Transverse colon (tissue), 4 donors: ENCODE measurements at regions not wholly inside any gene's neighbourhood (a gene's known extent, or its start where the extent isn't known, plus 50 kb on each side); places are given as distances from the start of the nearest gene placed in this dataset.

Experiments used
- DNase-seq: peaks from one replicate; pipeline ENCODE4 v3.0.0-alpha.2; 2019
- H3K27ac ChIP-seq, 4 donors: fragments of 200-600 bp; sonication (generic); 2 replicates each; pipeline ENCODE4 v1.5.1; 2016 to 2018; ENCODE audit warnings: inconsistent platforms in 4 of 4
- H3K27me3 ChIP-seq: fragments of 200-600 bp; sonication (generic); 2 replicates; pipeline ENCODE4 v1.5.1; 2017; ENCODE audit warnings: inconsistent platforms
- H3K36me3 ChIP-seq, 4 donors: fragments of 200-600 bp; sonication (generic); 2 replicates each; pipeline ENCODE4 v1.5.1; 2017 to 2019; ENCODE audit warnings: inconsistent platforms in 4 of 4
- H3K4me1 ChIP-seq, 4 donors: fragments of 200-600 bp; sonication (generic); 2 replicates each; pipeline ENCODE4 v1.5.1; 2017 to 2020; ENCODE audit warnings: inconsistent platforms in 4 of 4
- H3K4me3 ChIP-seq, 4 donors: fragments of 200-600 bp; sonication (generic); 1 replicate in 1 of 4; 2 replicates in 3 of 4; pipeline versions ENCODE4 v1.5.1 to v1.6.1; 2017 to 2019; ENCODE audit warnings: inconsistent platforms in 4 of 4
- H3K9me3 ChIP-seq, 2 donors: fragments of 200-600 bp; sonication (generic); 2 replicates each; pipeline ENCODE4 v1.5.1; 2017 to 2019; ENCODE audit warnings: inconsistent platforms in 2 of 2
- EP300 ChIP-seq: sonication (generic); formaldehyde crosslinking; IDR thresholded peaks from one replicate; pipeline ENCODE4 v1.6.1; 2017; ENCODE audit warnings: antibody characterized with exemption, low read depth
- POLR2A ChIP-seq: fragments of 450-650 bp; IDR thresholded peaks from one replicate; pipeline ENCODE4 v1.6.1; 2016; ENCODE audit warnings: antibody characterized with exemption, mild to moderate bottlenecking, moderate library complexity
- POLR2AphosphoS5 ChIP-seq, 3 donors: sonication (generic); formaldehyde crosslinking; IDR thresholded peaks; one replicate each; pipeline ENCODE4 v1.6.1; 2016; ENCODE audit warnings: antibody characterized with exemption in 3 of 3
- WGBS, 2 donors: methylation state at CpG; one replicate each; pipeline ENCODE4 v1.1.5; 2018; ENCODE audit warnings: low coverage in 1 of 2; 5-methylcytosine and 5-hydroxymethylcytosine counted together
- in situ Hi-C, 4 donors: fragments of 200-750 bp; cut with MboI; loops; one replicate each; pipeline versions ENCODE4 v1.15.0 to v1.15.1; 2017; ENCODE audit warnings: low sequenced_read_pairs in 3 of 4, low pct_ligation_motif_present in 1 of 4, low pct_unique_long_range_greater_than_20kb in 1 of 4
- intact Hi-C: fragments of 100-400 bp; cut with DNase I; formaldehyde crosslinking; loops from one replicate; pipeline ENCODE4 v1.15.1; 2023; ENCODE audit warnings: low total_unique reads
- TF ChIP-seq, protein P1 (sequence below), 5 experiments: fragments of 200-600 bp in 3 of 5; fragments of 450-650 bp in 2 of 5; sonication (generic) in 3 of 5; IDR thresholded peaks; 1 replicate in 2 of 5; 2 replicates in 3 of 5; pipeline ENCODE4 v1.5.1; 2016 to 2017; ENCODE audit warnings: antibody characterized with exemption in 5 of 5, inconsistent platforms in 3 of 5, mild to moderate bottlenecking in 2 of 5, moderate library complexity in 1 of 5

- Histone ChIP-seq H3K27me3 (no peaks in the 10 kb centered on the region), H3K9me3 (no peaks in the 10 kb centered on the region), H3K27ac (no peak overlapping the region), H3K4me3 (no peak overlapping the region), H3K36me3 (no peaks in the 10 kb centered on the region), H3K4me1 (no peaks in the 10 kb centered on the region)
- TF ChIP-seq POLR2A (no peak), POLR2AphosphoS5 (IDR thresholded peaks at IDR 0.05) (no peak), EP300 (no peak)
- TF ChIP-seq, protein P1, sequence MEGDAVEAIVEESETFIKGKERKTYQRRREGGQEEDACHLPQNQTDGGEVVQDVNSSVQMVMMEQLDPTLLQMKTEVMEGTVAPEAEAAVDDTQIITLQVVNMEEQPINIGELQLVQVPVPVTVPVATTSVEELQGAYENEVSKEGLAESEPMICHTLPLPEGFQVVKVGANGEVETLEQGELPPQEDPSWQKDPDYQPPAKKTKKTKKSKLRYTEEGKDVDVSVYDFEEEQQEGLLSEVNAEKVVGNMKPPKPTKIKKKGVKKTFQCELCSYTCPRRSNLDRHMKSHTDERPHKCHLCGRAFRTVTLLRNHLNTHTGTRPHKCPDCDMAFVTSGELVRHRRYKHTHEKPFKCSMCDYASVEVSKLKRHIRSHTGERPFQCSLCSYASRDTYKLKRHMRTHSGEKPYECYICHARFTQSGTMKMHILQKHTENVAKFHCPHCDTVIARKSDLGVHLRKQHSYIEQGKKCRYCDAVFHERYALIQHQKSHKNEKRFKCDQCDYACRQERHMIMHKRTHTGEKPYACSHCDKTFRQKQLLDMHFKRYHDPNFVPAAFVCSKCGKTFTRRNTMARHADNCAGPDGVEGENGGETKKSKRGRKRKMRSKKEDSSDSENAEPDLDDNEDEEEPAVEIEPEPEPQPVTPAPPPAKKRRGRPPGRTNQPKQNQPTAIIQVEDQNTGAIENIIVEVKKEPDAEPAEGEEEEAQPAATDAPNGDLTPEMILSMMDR (IDR thresholded peaks at IDR 0.05) = no peak
- intact Hi-C loops = no loop called here
- WGBS, 2 donors = 51 to 69% methylated on average over 1 of the region's 1 CpG
- in situ Hi-C loops = no loop called here
- DNase-seq = no peak
Observed at GRCh38 chr6:145380186-145380585, 355.1 kb downstream of the EPM2A start.

DNA sequence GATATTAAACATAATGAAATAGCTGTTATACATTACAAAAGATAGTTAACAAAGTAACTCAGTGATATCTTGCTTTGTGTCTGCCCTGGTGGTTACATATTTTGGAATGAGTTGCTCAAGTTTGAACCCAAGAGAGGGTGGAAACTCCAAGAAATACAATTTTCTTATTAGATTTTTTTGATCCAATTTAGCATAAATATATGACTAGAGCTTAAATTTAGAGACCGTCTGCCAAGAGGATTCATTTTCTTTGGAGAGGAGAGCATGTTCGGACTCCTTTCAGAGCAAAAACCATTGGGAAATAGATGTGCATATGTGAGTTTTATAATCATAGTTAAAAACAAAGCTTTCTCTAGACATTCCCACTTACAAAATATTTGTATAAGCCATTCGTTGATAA, 353.4 kb downstream of the EPM2A start:
- H3K36me3 ChIP-seq = no peaks in the 10 kb centered on the region
- intact Hi-C loops (no loop called here), in situ Hi-C loops (no loop called here)
- DNase-seq = no peak
- no peak overlapping the region for H3K4me3 ChIP-seq
- H3K27me3 ChIP-seq = no peaks in the 10 kb centered on the region
- H3K27ac ChIP-seq = no peak overlapping the region
- WGBS, 2 donors = 68% methylated on average over 3 of the region's 3 CpGs
- no peaks in the 10 kb centered on the region for H3K9me3 ChIP-seq
- H3K4me1 ChIP-seq = no peaks in the 10 kb centered on the region
- TF ChIP-seq POLR2AphosphoS5 (IDR thresholded peaks at IDR 0.05) = no peak
- no peak for TF ChIP-seq POLR2A
- TF ChIP-seq, protein P1 (IDR thresholded peaks at IDR 0.05) = no peak
- TF ChIP-seq EP300 = no peak

DNA sequence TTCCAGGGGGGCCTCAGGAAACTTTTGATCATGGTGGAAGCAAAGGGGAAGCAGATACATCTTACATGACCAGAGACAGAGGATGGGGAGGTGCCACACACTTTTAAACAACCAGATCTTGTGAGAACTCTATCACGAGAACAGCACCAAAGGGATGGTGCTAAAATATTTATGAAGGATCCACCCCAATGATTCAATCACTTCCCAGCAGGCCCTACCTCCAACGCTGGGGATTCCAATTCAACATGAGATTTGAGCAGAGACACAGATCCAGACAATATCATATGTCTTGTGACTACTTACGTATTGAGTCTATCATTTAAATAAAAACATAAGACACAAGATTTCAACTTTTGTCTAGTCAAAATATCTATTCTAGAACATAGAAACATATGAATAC, 351.9 kb downstream of the EPM2A start:
- 79 to 85% methylated on average over 3 of the region's 3 CpGs for WGBS, 2 donors
- Histone ChIP-seq H3K4me1 (no peaks in the 10 kb centered on the region), H3K4me3 (no peak overlapping the region), H3K36me3 (no peaks in the 10 kb centered on the region), H3K27me3 (no peaks in the 10 kb centered on the region), H3K9me3 (no peaks in the 10 kb centered on the region), H3K27ac (no peak overlapping the region)
- in situ Hi-C loops (no loop called here), intact Hi-C loops (no loop called here)
- TF ChIP-seq POLR2A (no peak), POLR2AphosphoS5 (IDR thresholded peaks at IDR 0.05) (no peak), EP300 (no peak)
- TF ChIP-seq, protein P1 (IDR thresholded peaks at IDR 0.05) = no peak
- no peak for DNase-seq

DNA sequence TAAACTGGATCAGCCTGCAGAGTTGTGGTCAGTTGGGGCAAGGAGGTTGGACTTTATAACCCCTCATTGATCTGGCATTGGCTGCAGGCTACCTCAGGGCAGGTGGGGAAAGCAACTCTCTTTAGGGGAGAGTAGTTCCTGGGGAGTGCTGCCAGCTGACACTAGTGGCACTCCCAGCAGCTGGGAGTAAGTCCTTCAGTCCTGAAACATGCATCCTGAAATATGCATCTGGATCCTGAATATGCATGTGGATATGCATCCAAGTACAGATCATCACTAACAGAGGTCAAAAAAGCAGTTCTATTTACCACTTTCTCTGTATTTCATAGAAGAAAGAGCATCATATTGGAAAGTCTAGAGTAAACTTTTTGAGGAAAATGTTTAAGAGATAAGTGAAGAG, 350.8 kb downstream of the EPM2A start:
- Histone ChIP-seq H3K9me3 (no peaks in the 10 kb centered on the region), H3K27me3 (no peaks in the 10 kb centered on the region), H3K27ac (no peak overlapping the region), H3K4me3 (no peak overlapping the region), H3K36me3 (no peaks in the 10 kb centered on the region), H3K4me1 (no peaks in the 10 kb centered on the region)
- intact Hi-C loops (no loop called here), in situ Hi-C loops (no loop called here)
- no peak for TF ChIP-seq POLR2AphosphoS5 (IDR thresholded peaks at IDR 0.05)
- no peak for TF ChIP-seq EP300
- TF ChIP-seq POLR2A = no peak
- TF ChIP-seq, protein P1 (IDR thresholded peaks at IDR 0.05) = no peak
- DNase-seq = no peak
